ENCODE measurements at regions not wholly inside any gene's neighbourhood (a gene's known extent, or its start where the extent isn't known, plus 50 kb on each side); places are given as distances from the start of the nearest gene placed in this dataset.

GRCh38 chr1:17895986-17896385 lies 140.9 kb downstream of the ACTL8 start:
- TF ChIP-seq CTCF (conservative IDR thresholded peaks at IDR 0.05; ENCODE audit: low read depth, low read length) (no peak), EZH2 (IDR thresholded peaks at IDR 0.05; ENCODE audit: borderline replicate concordance, low read depth, low read length, poor library complexity, severe bottlenecking) (no peak)
